ENCODE measurements at regions not wholly inside any gene's neighbourhood (a gene's known extent, or its start where the extent isn't known, plus 50 kb on each side); places are given as distances from the start of the nearest gene placed in this dataset.

- TF ChIP-seq KDM1A (IDR thresholded peaks at IDR 0.05; ENCODE audit: borderline replicate concordance, low read length) (no peak), SUZ12 (IDR thresholded peaks at IDR 0.05; ENCODE audit: low read length) (no peak), CHD2 (IDR thresholded peaks at IDR 0.05; ENCODE audit: low read length) (no peak), TAF7 (optimal IDR thresholded peaks at IDR 0.05; ENCODE audit: borderline replicate concordance, low read depth, low read length) (no peak), CBX5 (IDR thresholded peaks at IDR 0.05; ENCODE audit: low read depth, low read length) (no peak)
These were observed 279.9 kb upstream of the SORCS1 start (continued) for GRCh38 chr10:107444443-107444842.
